Panc1 (cell line): ENCODE measurements at regions not wholly inside any gene's neighbourhood (a gene's known extent, or its start where the extent isn't known, plus 50 kb on each side); places are given as distances from the start of the nearest gene placed in this dataset.

Experiments
- CTCF ChIP-seq: fragments of 450-650 bp; IDR thresholded peaks from 2 replicates; pipeline ENCODE4 v1.5.1; 2017; ENCODE audit warnings: mild to moderate bottlenecking
- POLR2AphosphoS5 ChIP-seq: IDR thresholded peaks from 2 replicates; pipeline ENCODE4 v1.6.1; 2012; ENCODE audit warnings: mild to moderate bottlenecking, low read depth, low read length, moderate library complexity
- SIN3A ChIP-seq: IDR thresholded peaks from 2 replicates; pipeline ENCODE4 v1.6.1; 2012; ENCODE audit warnings: low read depth, mild to moderate bottlenecking, low read length, moderate library complexity, borderline replicate concordance; ENCODE audit not compliant: insufficient read depth
- TCF7L2 ChIP-seq: IDR thresholded peaks from 2 replicates; pipeline ENCODE4 v1.6.1; 2011; ENCODE audit warnings: mild to moderate bottlenecking, low read depth, low read length, inconsistent platforms

- TF ChIP-seq CTCF (no peak), SIN3A (no peak), POLR2AphosphoS5 (no peak), TCF7L2 (no peak)
Observed at GRCh38 chr4:108543359-108543968, 76.9 kb upstream of the RPL34 start.
